GM10266 (cell line): ENCODE measurements at regions not wholly inside any gene's neighbourhood (a gene's known extent, or its start where the extent isn't known, plus 50 kb on each side); places are given as distances from the start of the nearest gene placed in this dataset.

Source experiments
- DNase-seq: peaks from one replicate; pipeline ENCODE4 v3.0.0; 2012; ENCODE audit errors: extremely low spot score
- CTCF ChIP-seq: IDR thresholded peaks from 2 replicates; pipeline ENCODE4 v1.5.1; 2012; ENCODE audit warnings: mild to moderate bottlenecking, low read depth; ENCODE audit not compliant: control insufficient read depth, insufficient read depth; ENCODE audit errors: missing control alignments

- no peak for TF ChIP-seq CTCF
- no peak for DNase-seq
Observed at GRCh38 chr1:214977110-214977509, 105.4 kb upstream of the KCNK2 start.

GRCh38 chr1:214977700-214978374 lies 104.7 kb upstream of the KCNK2 start:
- no peak for DNase-seq
- no peak for TF ChIP-seq CTCF

GRCh38 chr1:214979191-214979590 lies 103.3 kb upstream of the KCNK2 start:
- DNase-seq = no peak
- TF ChIP-seq CTCF = no peak

- TF ChIP-seq CTCF = no peak
- no peak for DNase-seq
Observed at GRCh38 chr1:214980921-214981320, 101.6 kb upstream of the KCNK2 start.

GRCh38 chr1:214983126-214983869 lies 99.2 kb upstream of the KCNK2 start:
- no peak for TF ChIP-seq CTCF
- DNase-seq = no peak

GRCh38 chr1:214989341-214989740 lies 93.2 kb upstream of the KCNK2 start:
- DNase-seq = no peak
- no peak for TF ChIP-seq CTCF

GRCh38 chr1:214990619-214991018 lies 91.9 kb upstream of the KCNK2 start:
- no peak for TF ChIP-seq CTCF
- no peak for DNase-seq
